HG02981 (cell line): ENCODE measurements at regions not wholly inside any gene's neighbourhood (a gene's known extent, or its start where the extent isn't known, plus 50 kb on each side); places are given as distances from the start of the nearest gene placed in this dataset.

Experiments
- ATAC-seq: cut with Tn5 transposase; IDR thresholded peaks from one replicate; pipeline ENCODE4 v1.9.1; 2021; ENCODE audit warnings: mild to moderate bottlenecking, moderate library complexity; ENCODE audit not compliant: unreplicated experiment

GRCh38 chr5:133777951-133778350, 165.6 kb upstream of the FSTL4 start:
- no peak for ATAC-seq

GRCh38 chr5:133775584-133776304, 163.4 kb upstream of the FSTL4 start:
- ATAC-seq: no peak

- ATAC-seq: no peak
Observed at GRCh38 chr5:133773247-133774202, 161.2 kb upstream of the FSTL4 start.

- ATAC-seq: no peak
Observed at GRCh38 chr5:133769842-133770241, 157.5 kb upstream of the FSTL4 start.

GRCh38 chr5:133763744-133764143, 151.4 kb upstream of the FSTL4 start:
- ATAC-seq: no peak

- ATAC-seq: no peak
Observed at GRCh38 chr5:133761632-133762031, 149.3 kb upstream of the FSTL4 start.

- no peak for ATAC-seq
Observed at GRCh38 chr5:133760532-133760931, 148.2 kb upstream of the FSTL4 start.

- ATAC-seq: no peak
Observed at GRCh38 chr5:133758641-133759040, 146.3 kb upstream of the FSTL4 start.

- no peak for ATAC-seq
Observed at GRCh38 chr5:133757396-133757945, 145.1 kb upstream of the FSTL4 start.

GRCh38 chr5:133756756-133757155, 144.4 kb upstream of the FSTL4 start:
- ATAC-seq: no peak

GRCh38 chr5:133756036-133756435, 143.7 kb upstream of the FSTL4 start:
- no peak for ATAC-seq

GRCh38 chr5:133754575-133755169, 142.3 kb upstream of the FSTL4 start:
- ATAC-seq: no peak

- ATAC-seq: no peak
Observed at GRCh38 chr5:133753856-133754255, 141.5 kb upstream of the FSTL4 start.

- no peak for ATAC-seq
Observed at GRCh38 chr5:133751846-133752245, 139.5 kb upstream of the FSTL4 start.

- ATAC-seq: no peak
Observed at GRCh38 chr5:133751421-133751820, 139.1 kb upstream of the FSTL4 start.

GRCh38 chr5:133750856-133751255, 138.5 kb upstream of the FSTL4 start:
- ATAC-seq: no peak

GRCh38 chr5:133750356-133750755, 138.0 kb upstream of the FSTL4 start:
- no peak for ATAC-seq

- ATAC-seq: no peak
Observed at GRCh38 chr5:133749331-133749985, 137.1 kb upstream of the FSTL4 start.

GRCh38 chr5:133746834-133747233, 134.5 kb upstream of the FSTL4 start:
- ATAC-seq: no peak

GRCh38 chr5:133744960-133745308, 132.6 kb upstream of the FSTL4 start:
- no peak for ATAC-seq
